ENCODE measurements at regions not wholly inside any gene's neighbourhood (a gene's known extent, or its start where the extent isn't known, plus 50 kb on each side); places are given as distances from the start of the nearest gene placed in this dataset.

GRCh38 chr7:54960517-54960916 is 58.3 kb upstream of the EGFR start:
- H3K9me3 ChIP-seq = no peaks in the 10 kb centered on the region
- no peak for DNase-seq
- H3K4me3 ChIP-seq = no peak overlapping the region
- H3K27ac ChIP-seq = no peak overlapping the region
- no peaks in the 10 kb centered on the region for H3K36me3 ChIP-seq
- no peak for TF ChIP-seq POLR2A (IDR thresholded peaks at IDR 0.05)
- TF ChIP-seq, protein P1, sequence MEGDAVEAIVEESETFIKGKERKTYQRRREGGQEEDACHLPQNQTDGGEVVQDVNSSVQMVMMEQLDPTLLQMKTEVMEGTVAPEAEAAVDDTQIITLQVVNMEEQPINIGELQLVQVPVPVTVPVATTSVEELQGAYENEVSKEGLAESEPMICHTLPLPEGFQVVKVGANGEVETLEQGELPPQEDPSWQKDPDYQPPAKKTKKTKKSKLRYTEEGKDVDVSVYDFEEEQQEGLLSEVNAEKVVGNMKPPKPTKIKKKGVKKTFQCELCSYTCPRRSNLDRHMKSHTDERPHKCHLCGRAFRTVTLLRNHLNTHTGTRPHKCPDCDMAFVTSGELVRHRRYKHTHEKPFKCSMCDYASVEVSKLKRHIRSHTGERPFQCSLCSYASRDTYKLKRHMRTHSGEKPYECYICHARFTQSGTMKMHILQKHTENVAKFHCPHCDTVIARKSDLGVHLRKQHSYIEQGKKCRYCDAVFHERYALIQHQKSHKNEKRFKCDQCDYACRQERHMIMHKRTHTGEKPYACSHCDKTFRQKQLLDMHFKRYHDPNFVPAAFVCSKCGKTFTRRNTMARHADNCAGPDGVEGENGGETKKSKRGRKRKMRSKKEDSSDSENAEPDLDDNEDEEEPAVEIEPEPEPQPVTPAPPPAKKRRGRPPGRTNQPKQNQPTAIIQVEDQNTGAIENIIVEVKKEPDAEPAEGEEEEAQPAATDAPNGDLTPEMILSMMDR (IDR thresholded peaks at IDR 0.05) = no peak
- no peak for TF ChIP-seq EP300 (IDR thresholded peaks at IDR 0.05)
- H3K27me3 ChIP-seq = no peaks in the 10 kb centered on the region
- WGBS, 3 donors = 86 to 91% (median 90%) methylated on average over 3 of the region's 3 CpGs
- intact Hi-C loops (cut with DNase I) = no loop called here
- H3K4me1 ChIP-seq (ENCODE audit: insufficient read depth) = no peaks in the 10 kb centered on the region

- 70 to 74% (median 71%) methylated on average over 6 of the region's 6 CpGs for WGBS, 3 donors
- Histone ChIP-seq H3K4me3 (no peak overlapping the region), H3K27ac (no peak overlapping the region), H3K4me1 (ENCODE audit: insufficient read depth) (no peaks in the 10 kb centered on the region), H3K27me3 (no peaks in the 10 kb centered on the region), H3K36me3 (no peaks in the 10 kb centered on the region), H3K9me3 (no peaks in the 10 kb centered on the region)
- intact Hi-C loops (cut with DNase I) = no loop called here
- TF ChIP-seq EP300 (IDR thresholded peaks at IDR 0.05) (no peak), POLR2A (IDR thresholded peaks at IDR 0.05) (no peak)
- TF ChIP-seq, protein P1 (IDR thresholded peaks at IDR 0.05) = no peak
- no peak for DNase-seq
These were observed 57.4 kb upstream of the EGFR start for GRCh38 chr7:54961391-54961790.

DNA sequence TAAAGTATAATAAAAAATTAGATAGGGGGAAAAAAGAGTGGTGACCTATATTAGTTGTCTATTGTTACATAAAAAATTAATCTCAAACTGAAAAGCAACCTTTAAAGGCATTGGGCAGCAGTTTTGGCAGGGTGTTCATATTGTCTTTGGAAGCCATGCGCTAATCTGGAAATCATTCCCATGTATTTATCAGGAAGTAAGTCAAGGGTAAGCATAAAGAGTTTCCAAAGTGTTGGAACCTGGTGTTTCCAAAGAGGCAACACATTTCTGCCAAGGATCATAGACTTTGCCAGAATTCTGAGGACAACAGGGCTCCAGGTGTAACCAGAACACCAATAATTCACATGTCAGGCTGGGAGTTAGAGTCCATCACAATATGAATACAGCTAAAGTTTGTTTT is 55.7 kb upstream of the EGFR start:
- intact Hi-C loops (cut with DNase I) = no loop called here
- no peak for TF ChIP-seq EP300 (IDR thresholded peaks at IDR 0.05)
- TF ChIP-seq POLR2A (IDR thresholded peaks at IDR 0.05) = no peak
- TF ChIP-seq, protein P1 (IDR thresholded peaks at IDR 0.05) = no peak
- Histone ChIP-seq H3K9me3 (no peaks in the 10 kb centered on the region), H3K36me3 (no peaks in the 10 kb centered on the region), H3K27me3 (no peaks in the 10 kb centered on the region), H3K4me1 (ENCODE audit: insufficient read depth) (no peaks in the 10 kb centered on the region), H3K4me3 (no peak overlapping the region), H3K27ac (no peak overlapping the region)
- no peak for DNase-seq
- 92 to 98% (median 97%) methylated on average over 1 of the region's 1 CpG for WGBS, 3 donors

- 93 to 94% (median 94%) methylated on average over 1 of the region's 1 CpG for WGBS, 3 donors
- intact Hi-C loops (cut with DNase I) = no loop called here
- TF ChIP-seq, protein P1 (IDR thresholded peaks at IDR 0.05) = no peak
- TF ChIP-seq EP300 (IDR thresholded peaks at IDR 0.05) (no peak), POLR2A (IDR thresholded peaks at IDR 0.05) (no peak)
- Histone ChIP-seq H3K36me3 (no peaks in the 10 kb centered on the region), H3K27me3 (no peaks in the 10 kb centered on the region), H3K9me3 (no peaks in the 10 kb centered on the region), H3K27ac (no peak overlapping the region), H3K4me3 (no peak overlapping the region), H3K4me1 (ENCODE audit: insufficient read depth) (no peaks in the 10 kb centered on the region)
- no peak for DNase-seq
These were observed 54.7 kb upstream of the EGFR start for GRCh38 chr7:54964136-54964535.

DNA sequence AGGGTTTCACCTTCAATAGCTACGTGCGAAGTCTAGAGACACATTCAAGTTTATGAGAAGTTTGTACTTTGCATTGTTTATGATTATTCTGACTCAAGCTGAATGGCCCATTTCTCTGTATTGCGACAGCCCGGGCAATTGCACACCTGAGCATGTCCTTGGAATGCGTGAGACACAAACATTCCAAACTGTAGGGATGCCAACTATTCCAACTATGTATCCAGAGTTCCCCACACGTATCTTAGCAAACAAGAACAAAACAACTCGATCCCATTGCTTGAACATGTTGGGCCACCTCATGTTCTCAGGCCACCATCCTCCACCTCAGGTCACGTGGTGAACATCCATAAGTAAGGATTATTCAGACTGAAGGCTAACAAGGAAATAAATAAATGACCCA is 51.4 kb upstream of the EGFR start:
- TF ChIP-seq, protein P1 (IDR thresholded peaks at IDR 0.05) = no peak
- TF ChIP-seq EP300 (IDR thresholded peaks at IDR 0.05) = no peak
- TF ChIP-seq POLR2A (IDR thresholded peaks at IDR 0.05) = no peak
- intact Hi-C loops (cut with DNase I) = no loop called here
- H3K4me3 ChIP-seq = no peak overlapping the region
- no peaks in the 10 kb centered on the region for H3K4me1 ChIP-seq (ENCODE audit: insufficient read depth)
- H3K27ac ChIP-seq = no peak overlapping the region
- H3K9me3 ChIP-seq = no peaks in the 10 kb centered on the region
- no peak for DNase-seq
- no peaks in the 10 kb centered on the region for H3K36me3 ChIP-seq
- no peaks in the 10 kb centered on the region for H3K27me3 ChIP-seq
- 70 to 75% (median 75%) methylated on average over 8 of the region's 8 CpGs for WGBS, 3 donors
